ENCODE measurements at regions not wholly inside any gene's neighbourhood (a gene's known extent, or its start where the extent isn't known, plus 50 kb on each side); places are given as distances from the start of the nearest gene placed in this dataset.

- no peak overlapping the region for H3K4me3 ChIP-seq
- DNase-seq (ENCODE audit: low spot score) = no peak
- TF ChIP-seq, protein P1, sequence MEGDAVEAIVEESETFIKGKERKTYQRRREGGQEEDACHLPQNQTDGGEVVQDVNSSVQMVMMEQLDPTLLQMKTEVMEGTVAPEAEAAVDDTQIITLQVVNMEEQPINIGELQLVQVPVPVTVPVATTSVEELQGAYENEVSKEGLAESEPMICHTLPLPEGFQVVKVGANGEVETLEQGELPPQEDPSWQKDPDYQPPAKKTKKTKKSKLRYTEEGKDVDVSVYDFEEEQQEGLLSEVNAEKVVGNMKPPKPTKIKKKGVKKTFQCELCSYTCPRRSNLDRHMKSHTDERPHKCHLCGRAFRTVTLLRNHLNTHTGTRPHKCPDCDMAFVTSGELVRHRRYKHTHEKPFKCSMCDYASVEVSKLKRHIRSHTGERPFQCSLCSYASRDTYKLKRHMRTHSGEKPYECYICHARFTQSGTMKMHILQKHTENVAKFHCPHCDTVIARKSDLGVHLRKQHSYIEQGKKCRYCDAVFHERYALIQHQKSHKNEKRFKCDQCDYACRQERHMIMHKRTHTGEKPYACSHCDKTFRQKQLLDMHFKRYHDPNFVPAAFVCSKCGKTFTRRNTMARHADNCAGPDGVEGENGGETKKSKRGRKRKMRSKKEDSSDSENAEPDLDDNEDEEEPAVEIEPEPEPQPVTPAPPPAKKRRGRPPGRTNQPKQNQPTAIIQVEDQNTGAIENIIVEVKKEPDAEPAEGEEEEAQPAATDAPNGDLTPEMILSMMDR (IDR thresholded peaks at IDR 0.05) = no peak
- no peaks in the 10 kb centered on the region for H3K27me3 ChIP-seq
- H3K27ac ChIP-seq = no peak overlapping the region
- no peaks in the 10 kb centered on the region for H3K4me1 ChIP-seq
- no peaks in the 10 kb centered on the region for H3K9me3 ChIP-seq
- H3K36me3 ChIP-seq = no peaks in the 10 kb centered on the region
These were observed 145.3 kb downstream of the POSTN start for GRCh38 chr13:37453246-37453645.

DNA sequence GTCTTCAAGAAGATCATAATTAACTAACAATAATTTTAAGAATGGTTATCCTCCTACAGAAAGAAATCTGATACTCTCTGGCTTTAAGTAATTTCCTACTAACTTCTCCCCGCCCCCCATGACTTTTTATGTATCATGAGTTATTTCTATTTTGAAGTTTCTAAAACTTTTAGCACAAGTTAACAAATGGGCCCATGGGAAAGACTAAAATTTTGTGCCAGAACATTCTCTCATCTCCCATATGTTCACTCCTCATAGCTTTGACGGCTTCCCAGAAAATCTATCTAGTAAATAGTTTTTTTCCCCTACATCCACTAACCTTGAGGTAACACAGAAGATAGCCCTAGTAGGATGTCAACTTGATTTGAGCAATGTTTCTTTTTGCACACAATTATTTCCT lies 148.3 kb downstream of the POSTN start:
- Histone ChIP-seq H3K36me3 (no peaks in the 10 kb centered on the region), H3K9me3 (no peaks in the 10 kb centered on the region), H3K27ac (no peak overlapping the region), H3K27me3 (no peaks in the 10 kb centered on the region), H3K4me1 (no peaks in the 10 kb centered on the region), H3K4me3 (no peak overlapping the region)
- TF ChIP-seq, protein P1 (IDR thresholded peaks at IDR 0.05) = no peak
- no peak for DNase-seq (ENCODE audit: low spot score)

- Histone ChIP-seq H3K27me3 (no peaks in the 10 kb centered on the region), H3K27ac (no peak overlapping the region), H3K4me1 (no peaks in the 10 kb centered on the region), H3K36me3 (no peaks in the 10 kb centered on the region), H3K9me3 (no peaks in the 10 kb centered on the region), H3K4me3 (no peak overlapping the region)
- TF ChIP-seq, protein P1 (IDR thresholded peaks at IDR 0.05) = no peak
- DNase-seq (ENCODE audit: low spot score) = no peak
These were observed 150.4 kb downstream of the POSTN start for GRCh38 chr13:37448153-37448552.

DNA sequence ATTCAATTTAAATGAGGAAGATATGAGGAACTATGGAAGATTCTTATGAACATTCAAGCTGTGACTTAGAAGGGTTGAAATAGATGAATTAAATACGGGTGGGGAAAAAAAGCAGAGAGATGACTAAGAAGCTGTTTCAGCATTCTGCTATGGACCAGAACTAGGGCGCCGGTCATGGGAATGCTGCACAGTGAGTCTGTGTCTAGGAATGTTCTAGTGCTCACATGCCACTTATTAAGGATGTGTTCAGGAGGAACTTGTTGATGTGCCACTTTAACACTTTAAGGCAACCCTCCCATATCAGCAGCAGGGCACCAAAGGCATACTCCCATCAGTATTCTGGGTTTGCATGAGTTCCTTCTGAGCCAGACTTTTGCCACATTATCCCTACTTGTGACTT lies 152.1 kb downstream of the POSTN start:
- no peak for DNase-seq (ENCODE audit: low spot score)
- Histone ChIP-seq H3K27ac (no peak overlapping the region), H3K4me3 (no peak overlapping the region), H3K27me3 (no peaks in the 10 kb centered on the region), H3K4me1 (no peaks in the 10 kb centered on the region), H3K36me3 (no peaks in the 10 kb centered on the region), H3K9me3 (no peaks in the 10 kb centered on the region)
- TF ChIP-seq, protein P1 (IDR thresholded peaks at IDR 0.05) = no peak

DNA sequence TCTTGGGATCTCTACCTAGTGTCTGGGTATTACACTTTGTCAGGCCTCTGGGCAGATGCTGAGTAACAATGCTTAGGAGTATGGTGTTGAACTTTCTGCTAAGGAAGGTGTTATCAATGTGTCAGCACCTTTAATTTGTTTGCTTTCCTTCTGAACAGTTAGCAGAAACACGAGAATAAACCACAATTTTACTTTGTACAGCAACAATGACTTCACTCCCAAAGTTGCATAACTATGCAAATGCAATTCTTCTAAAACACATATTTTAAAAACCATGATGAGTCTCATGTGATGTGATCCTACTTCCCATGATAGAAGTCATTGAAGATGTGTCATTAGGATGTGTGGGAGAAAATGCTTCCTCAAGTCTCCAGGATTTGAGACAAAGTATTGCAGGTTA lies 155.0 kb downstream of the POSTN start:
- H3K4me3 ChIP-seq = no peak overlapping the region
- TF ChIP-seq, protein P1 (IDR thresholded peaks at IDR 0.05) = no peak
- no peak overlapping the region for H3K27ac ChIP-seq
- DNase-seq (ENCODE audit: low spot score) = no peak
- no peaks in the 10 kb centered on the region for H3K9me3 ChIP-seq
- no peaks in the 10 kb centered on the region for H3K27me3 ChIP-seq
- no peaks in the 10 kb centered on the region for H3K36me3 ChIP-seq
- H3K4me1 ChIP-seq = no peaks in the 10 kb centered on the region

GRCh38 chr13:37442996-37443395 lies 155.6 kb downstream of the POSTN start:
- TF ChIP-seq, protein P1 (IDR thresholded peaks at IDR 0.05) = no peak
- Histone ChIP-seq H3K4me3 (no peak overlapping the region), H3K27ac (no peak overlapping the region), H3K36me3 (no peaks in the 10 kb centered on the region), H3K9me3 (no peaks in the 10 kb centered on the region), H3K27me3 (no peaks in the 10 kb centered on the region), H3K4me1 (no peaks in the 10 kb centered on the region)
- DNase-seq (ENCODE audit: low spot score) = no peak

All from right atrium auricular region (tissue), 2 donors.